DOHH2 (cell line): ENCODE measurements at regions not wholly inside any gene's neighbourhood (a gene's known extent, or its start where the extent isn't known, plus 50 kb on each side); places are given as distances from the start of the nearest gene placed in this dataset.

ENCODE experiments used
- CTCF ChIP-seq: fragments of 200-600 bp; sonication (generic); IDR thresholded peaks from one replicate; pipeline ENCODE4 v1.5.1; 2014; ENCODE audit warnings: antibody characterized with exemption, mild to moderate bottlenecking, low read depth, low read length; ENCODE audit not compliant: poor library complexity, severe bottlenecking
- EZH2phosphoT487 ChIP-seq: fragments of 200-600 bp; sonication (generic); IDR thresholded peaks from 2 replicates; pipeline ENCODE4 v1.6.1; 2017; ENCODE audit warnings: borderline replicate concordance, mild to moderate bottlenecking, antibody characterized with exemption, low read length, moderate library complexity, mixed read lengths

GRCh38 chr3:6622260-6622659 is 238.7 kb upstream of the GRM7 start:
- TF ChIP-seq CTCF (no peak), EZH2phosphoT487 (no peak)
